ENCODE measurements at regions not wholly inside any gene's neighbourhood (a gene's known extent, or its start where the extent isn't known, plus 50 kb on each side); places are given as distances from the start of the nearest gene placed in this dataset.

DNA sequence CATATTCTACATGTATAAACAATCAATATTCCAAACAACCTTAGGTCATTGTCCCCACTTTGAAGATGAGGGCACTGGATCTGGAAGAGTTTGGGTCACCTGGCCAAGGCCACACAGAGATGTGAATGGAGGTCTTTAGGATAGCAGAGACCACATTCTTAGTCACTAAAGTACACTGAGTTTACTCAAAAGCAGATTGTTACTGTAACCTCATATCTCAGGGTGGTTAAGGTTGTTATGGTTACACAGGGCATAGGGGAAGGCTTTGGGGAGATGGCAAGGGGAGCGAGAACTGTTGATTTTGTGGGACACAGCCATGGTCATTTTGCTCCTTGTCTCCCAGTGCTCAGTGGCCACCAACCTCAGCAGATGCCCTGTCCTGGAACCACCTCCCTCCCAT is 109.4 kb downstream of the GATA6 start:
- H3K4me3 ChIP-seq: no peak overlapping the region
- no peak for DNase-seq
- TF ChIP-seq EP300 (IDR thresholded peaks at IDR 0.05; ENCODE audit: low read depth) (no peak), POLR2AphosphoS5 (IDR thresholded peaks at IDR 0.05) (no peak), POLR2A (IDR thresholded peaks at IDR 0.05) (no peak)
- TF ChIP-seq, protein P1, sequence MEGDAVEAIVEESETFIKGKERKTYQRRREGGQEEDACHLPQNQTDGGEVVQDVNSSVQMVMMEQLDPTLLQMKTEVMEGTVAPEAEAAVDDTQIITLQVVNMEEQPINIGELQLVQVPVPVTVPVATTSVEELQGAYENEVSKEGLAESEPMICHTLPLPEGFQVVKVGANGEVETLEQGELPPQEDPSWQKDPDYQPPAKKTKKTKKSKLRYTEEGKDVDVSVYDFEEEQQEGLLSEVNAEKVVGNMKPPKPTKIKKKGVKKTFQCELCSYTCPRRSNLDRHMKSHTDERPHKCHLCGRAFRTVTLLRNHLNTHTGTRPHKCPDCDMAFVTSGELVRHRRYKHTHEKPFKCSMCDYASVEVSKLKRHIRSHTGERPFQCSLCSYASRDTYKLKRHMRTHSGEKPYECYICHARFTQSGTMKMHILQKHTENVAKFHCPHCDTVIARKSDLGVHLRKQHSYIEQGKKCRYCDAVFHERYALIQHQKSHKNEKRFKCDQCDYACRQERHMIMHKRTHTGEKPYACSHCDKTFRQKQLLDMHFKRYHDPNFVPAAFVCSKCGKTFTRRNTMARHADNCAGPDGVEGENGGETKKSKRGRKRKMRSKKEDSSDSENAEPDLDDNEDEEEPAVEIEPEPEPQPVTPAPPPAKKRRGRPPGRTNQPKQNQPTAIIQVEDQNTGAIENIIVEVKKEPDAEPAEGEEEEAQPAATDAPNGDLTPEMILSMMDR (IDR thresholded peaks at IDR 0.05): no peak
- in situ Hi-C loops (cut with MboI; ENCODE audit: low pct_ligation_motif_present in 1 of 4, low pct_unique_long_range_greater_than_20kb in 1 of 4, low sequenced_read_pairs in 3 of 4): no loop called here
- no peak overlapping the region for H3K27ac ChIP-seq
- WGBS, 2 donors (ENCODE audit: low coverage in 1 of 2): 100% methylated on average over 1 of the region's 1 CpG; no CpG with 5 or more reads in 1 of the 2 donors
- no peaks in the 10 kb centered on the region for H3K27me3 ChIP-seq
- no peaks in the 10 kb centered on the region for H3K36me3 ChIP-seq
- peaks cover 0 to 17% (median 15%) of the 10 kb centered on the region in 4 donors for H3K4me1 ChIP-seq
- H3K9me3 ChIP-seq: no peaks in the 10 kb centered on the region
- intact Hi-C loops (cut with DNase I; ENCODE audit: low total_unique reads): no loop called here

GRCh38 chr18:22277758-22278157 is 108.4 kb downstream of the GATA6 start:
- TF ChIP-seq, protein P1 (IDR thresholded peaks at IDR 0.05): no peak
- TF ChIP-seq POLR2AphosphoS5 (IDR thresholded peaks at IDR 0.05) (no peak), POLR2A (IDR thresholded peaks at IDR 0.05) (no peak), EP300 (IDR thresholded peaks at IDR 0.05; ENCODE audit: low read depth) (no peak)
- 94% methylated on average over 9 to 12 of the region's 12 CpGs for WGBS, 2 donors (ENCODE audit: low coverage in 1 of 2)

DNA sequence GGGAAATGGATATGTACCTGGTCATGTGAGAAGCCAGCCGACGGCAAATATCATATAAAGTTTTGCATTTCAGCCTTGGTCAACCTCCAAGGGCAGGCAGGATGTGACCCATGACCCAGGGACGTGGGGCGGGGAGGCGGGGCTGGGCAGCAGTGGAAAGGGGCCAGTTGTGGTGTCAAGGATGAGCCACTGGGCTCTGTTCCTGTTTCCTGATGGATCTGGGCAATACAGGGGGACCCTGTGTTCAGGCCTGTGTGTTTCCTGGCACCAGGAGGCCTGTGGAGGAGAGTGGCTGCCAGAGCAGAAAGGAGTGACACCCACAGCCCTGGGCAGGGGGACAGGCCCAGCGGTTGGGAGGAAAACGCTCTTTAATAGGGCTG is 106.9 kb downstream of the GATA6 start:
- no peak for DNase-seq
- TF ChIP-seq POLR2A (IDR thresholded peaks at IDR 0.05) (no peak), EP300 (IDR thresholded peaks at IDR 0.05; ENCODE audit: low read depth) (no peak), POLR2AphosphoS5 (IDR thresholded peaks at IDR 0.05) (no peak)
- TF ChIP-seq, protein P1 (IDR thresholded peaks at IDR 0.05): no peak
- no peak overlapping the region for H3K4me3 ChIP-seq
- H3K36me3 ChIP-seq: no peaks in the 10 kb centered on the region
- WGBS, 2 donors (ENCODE audit: low coverage in 1 of 2): 85 to 100% methylated on average over 2 to 7 of the region's 7 CpGs
- H3K27me3 ChIP-seq: no peaks in the 10 kb centered on the region
- intact Hi-C loops (cut with DNase I; ENCODE audit: low total_unique reads): no loop called here
- in situ Hi-C loops (cut with MboI; ENCODE audit: low pct_ligation_motif_present in 1 of 4, low pct_unique_long_range_greater_than_20kb in 1 of 4, low sequenced_read_pairs in 3 of 4): no loop called here
- H3K27ac ChIP-seq: no peak overlapping the region
- H3K9me3 ChIP-seq: no peaks in the 10 kb centered on the region
- H3K4me1 ChIP-seq: no peaks in the 10 kb centered on the region

More at GRCh38 chr18:22277758-22278157, 108.4 kb downstream of the GATA6 start:
- no peak for DNase-seq
- peaks cover 0 to 8% (median 6%) of the 10 kb centered on the region in 4 donors for H3K4me1 ChIP-seq
- in situ Hi-C loops (cut with MboI; ENCODE audit: low pct_ligation_motif_present in 1 of 4, low pct_unique_long_range_greater_than_20kb in 1 of 4, low sequenced_read_pairs in 3 of 4): no loop called here
- no peaks in the 10 kb centered on the region for H3K27me3 ChIP-seq
- intact Hi-C loops (cut with DNase I; ENCODE audit: low total_unique reads): no loop called here
- H3K27ac ChIP-seq: no peak overlapping the region
- no peaks in the 10 kb centered on the region for H3K36me3 ChIP-seq
- no peak overlapping the region for H3K4me3 ChIP-seq
- H3K9me3 ChIP-seq: no peaks in the 10 kb centered on the region

DNA sequence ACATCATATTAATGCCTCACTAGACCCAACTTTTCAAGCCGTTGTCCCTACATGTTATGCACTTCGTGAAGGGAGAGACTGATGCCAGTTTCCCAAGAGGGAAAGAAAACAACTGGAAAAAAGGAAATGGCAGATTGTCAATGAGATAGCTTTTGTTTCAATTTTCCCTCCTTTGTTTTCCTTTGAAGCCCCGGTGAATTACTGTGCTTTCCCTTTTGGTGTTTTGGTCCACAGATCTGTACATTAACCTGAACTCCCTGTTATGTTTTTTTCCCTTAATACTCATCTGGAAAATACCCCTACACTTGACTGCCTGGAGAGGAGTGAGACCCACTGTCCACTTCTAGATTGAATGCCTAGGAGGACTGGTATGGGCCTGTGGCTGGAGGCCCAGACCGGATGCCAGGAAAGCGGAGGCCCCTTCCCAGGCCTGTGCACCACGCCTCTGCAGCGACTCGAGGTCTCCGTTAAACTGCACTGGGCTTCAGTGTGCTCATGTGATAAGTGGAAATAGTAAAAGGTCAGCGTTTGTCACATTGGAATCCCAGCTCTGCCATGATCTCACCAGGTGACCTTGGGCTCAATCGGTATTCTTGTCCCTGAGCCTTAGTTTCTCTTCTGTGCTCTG is 106.4 kb downstream of the GATA6 start:
- Histone ChIP-seq H3K4me3 (no peak overlapping the region), H3K4me1 (no peaks in the 10 kb centered on the region), H3K9me3 (no peaks in the 10 kb centered on the region), H3K27ac (no peak overlapping the region), H3K36me3 (no peaks in the 10 kb centered on the region), H3K27me3 (no peaks in the 10 kb centered on the region)
- intact Hi-C loops (cut with DNase I; ENCODE audit: low total_unique reads) (no loop called here), in situ Hi-C loops (cut with MboI; ENCODE audit: low pct_ligation_motif_present in 1 of 4, low pct_unique_long_range_greater_than_20kb in 1 of 4, low sequenced_read_pairs in 3 of 4) (no loop called here)
- no peak for DNase-seq
- TF ChIP-seq, protein P1 (IDR thresholded peaks at IDR 0.05): no peak
- WGBS, 2 donors (ENCODE audit: low coverage in 1 of 2): 55 to 67% methylated on average over 4 to 11 of the region's 11 CpGs

Data from transverse colon (tissue), 4 donors.